ENCODE measurements at regions not wholly inside any gene's neighbourhood (a gene's known extent, or its start where the extent isn't known, plus 50 kb on each side); places are given as distances from the start of the nearest gene placed in this dataset.

DNA sequence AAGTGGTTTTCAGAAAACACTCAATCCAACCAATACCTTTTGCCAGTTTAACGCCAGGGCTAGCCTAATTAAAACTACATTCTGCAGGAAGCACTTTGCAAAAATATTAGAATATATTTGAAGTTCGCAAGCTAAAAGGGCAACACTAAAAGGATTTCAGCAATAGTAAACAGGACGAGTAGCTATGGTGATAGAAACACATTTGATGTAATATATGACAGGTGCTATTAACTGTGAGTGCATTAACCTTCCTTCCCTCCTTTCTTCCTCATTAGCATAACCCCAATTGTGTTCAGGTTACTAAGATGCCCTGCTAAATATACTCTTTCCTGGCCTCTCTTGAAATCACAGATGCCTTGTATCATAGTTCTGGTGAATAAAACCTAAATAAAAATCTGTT is 85.6 kb upstream of the TMCC3 start:
- ATAC-seq (no peak), DNase-seq (no peak)
- TF ChIP-seq, protein P1, sequence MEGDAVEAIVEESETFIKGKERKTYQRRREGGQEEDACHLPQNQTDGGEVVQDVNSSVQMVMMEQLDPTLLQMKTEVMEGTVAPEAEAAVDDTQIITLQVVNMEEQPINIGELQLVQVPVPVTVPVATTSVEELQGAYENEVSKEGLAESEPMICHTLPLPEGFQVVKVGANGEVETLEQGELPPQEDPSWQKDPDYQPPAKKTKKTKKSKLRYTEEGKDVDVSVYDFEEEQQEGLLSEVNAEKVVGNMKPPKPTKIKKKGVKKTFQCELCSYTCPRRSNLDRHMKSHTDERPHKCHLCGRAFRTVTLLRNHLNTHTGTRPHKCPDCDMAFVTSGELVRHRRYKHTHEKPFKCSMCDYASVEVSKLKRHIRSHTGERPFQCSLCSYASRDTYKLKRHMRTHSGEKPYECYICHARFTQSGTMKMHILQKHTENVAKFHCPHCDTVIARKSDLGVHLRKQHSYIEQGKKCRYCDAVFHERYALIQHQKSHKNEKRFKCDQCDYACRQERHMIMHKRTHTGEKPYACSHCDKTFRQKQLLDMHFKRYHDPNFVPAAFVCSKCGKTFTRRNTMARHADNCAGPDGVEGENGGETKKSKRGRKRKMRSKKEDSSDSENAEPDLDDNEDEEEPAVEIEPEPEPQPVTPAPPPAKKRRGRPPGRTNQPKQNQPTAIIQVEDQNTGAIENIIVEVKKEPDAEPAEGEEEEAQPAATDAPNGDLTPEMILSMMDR (IDR thresholded peaks at IDR 0.05): no peak
- no peak for TF ChIP-seq POLR2A (IDR thresholded peaks at IDR 0.05)
- Histone ChIP-seq H3K36me3 (no peaks in the 10 kb centered on the region), H3K4me3 (no peak overlapping the region), H3K9me3 (no peaks in the 10 kb centered on the region), H3K4me1 (no peaks in the 10 kb centered on the region), H3K27me3 (no peaks in the 10 kb centered on the region), H3K27ac (no peak overlapping the region)
- intact Hi-C loops (cut with DNase I): no loop called here
- 65% methylated on average over 3 of the region's 3 CpGs for WGBS (ENCODE audit: insufficient coverage, low coverage, low lambda C conversion rate, missing lambda C conversion rate)

DNA sequence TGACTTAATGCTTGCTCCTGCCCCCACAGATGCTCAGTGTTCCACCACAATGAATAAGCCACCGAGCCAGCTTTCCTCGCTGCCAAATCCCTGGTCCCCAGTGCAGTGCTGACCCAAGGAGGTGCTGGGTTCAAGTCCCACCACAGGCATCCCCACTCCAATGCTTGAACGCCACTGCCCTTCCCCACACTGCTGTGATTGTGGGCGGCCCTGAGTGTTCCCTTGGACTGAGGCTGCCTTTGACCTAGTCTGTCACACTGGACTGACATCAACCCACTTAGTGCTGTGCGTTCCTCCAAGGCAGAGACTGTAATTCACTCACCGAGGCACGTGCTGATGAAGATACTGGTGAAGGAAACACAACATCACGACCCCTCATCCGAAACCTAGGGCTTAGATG is 83.4 kb upstream of the TMCC3 start:
- no peak for DNase-seq
- no peaks in the 10 kb centered on the region for H3K9me3 ChIP-seq
- H3K4me1 ChIP-seq: no peaks in the 10 kb centered on the region
- no peaks in the 10 kb centered on the region for H3K27me3 ChIP-seq
- WGBS (ENCODE audit: insufficient coverage, low coverage, low lambda C conversion rate, missing lambda C conversion rate): 65% methylated on average over 5 of the region's 9 CpGs
- intact Hi-C loops (cut with DNase I): no loop called here
- TF ChIP-seq, protein P1 (IDR thresholded peaks at IDR 0.05): no peak
- no peak for ATAC-seq
- H3K4me3 ChIP-seq: no peak overlapping the region
- H3K36me3 ChIP-seq: no peaks in the 10 kb centered on the region
- H3K27ac ChIP-seq: no peak overlapping the region

DNA sequence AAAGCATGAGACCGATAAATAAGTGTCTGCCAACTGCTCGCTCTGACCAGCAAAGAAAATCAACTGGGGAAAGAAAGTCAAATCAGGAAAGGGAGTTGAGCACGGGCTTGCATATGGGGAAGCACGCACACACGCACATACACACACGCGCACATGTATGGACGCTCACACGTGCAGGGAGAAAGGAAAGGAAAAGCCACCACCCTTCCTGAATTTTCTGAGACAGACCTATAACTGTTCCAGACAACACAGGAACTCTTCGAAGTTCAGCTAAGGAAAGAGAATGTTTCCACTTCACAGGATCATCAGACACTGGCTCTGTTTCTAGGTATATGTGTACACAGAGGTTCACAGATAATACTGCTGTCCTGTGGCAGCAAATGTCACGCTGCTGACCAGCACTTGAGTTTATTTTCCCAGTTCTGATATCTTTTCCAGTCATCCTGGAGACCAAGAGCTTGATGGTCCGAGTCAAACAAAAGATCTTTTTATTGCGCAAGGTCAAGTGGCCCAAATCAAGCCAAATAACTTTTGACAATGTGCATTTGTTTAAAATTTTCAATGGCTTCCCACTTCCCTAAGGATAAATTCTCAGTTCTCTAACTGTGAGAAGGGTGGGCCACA is 82.1 kb upstream of the TMCC3 start:
- Histone ChIP-seq H3K4me3 (no peak overlapping the region), H3K27me3 (no peaks in the 10 kb centered on the region), H3K27ac (no peak overlapping the region), H3K4me1 (no peaks in the 10 kb centered on the region), H3K36me3 (no peaks in the 10 kb centered on the region), H3K9me3 (no peaks in the 10 kb centered on the region)
- intact Hi-C loops (cut with DNase I): no loop called here
- TF ChIP-seq POLR2A (IDR thresholded peaks at IDR 0.05): no peak
- TF ChIP-seq, protein P1 (IDR thresholded peaks at IDR 0.05): no peak
- ATAC-seq (peak in 1 of 4 donors; percentile 30), DNase-seq (no peak)
- 71% methylated on average over 12 of the region's 13 CpGs for WGBS (ENCODE audit: insufficient coverage, low coverage, low lambda C conversion rate, missing lambda C conversion rate)

DNA sequence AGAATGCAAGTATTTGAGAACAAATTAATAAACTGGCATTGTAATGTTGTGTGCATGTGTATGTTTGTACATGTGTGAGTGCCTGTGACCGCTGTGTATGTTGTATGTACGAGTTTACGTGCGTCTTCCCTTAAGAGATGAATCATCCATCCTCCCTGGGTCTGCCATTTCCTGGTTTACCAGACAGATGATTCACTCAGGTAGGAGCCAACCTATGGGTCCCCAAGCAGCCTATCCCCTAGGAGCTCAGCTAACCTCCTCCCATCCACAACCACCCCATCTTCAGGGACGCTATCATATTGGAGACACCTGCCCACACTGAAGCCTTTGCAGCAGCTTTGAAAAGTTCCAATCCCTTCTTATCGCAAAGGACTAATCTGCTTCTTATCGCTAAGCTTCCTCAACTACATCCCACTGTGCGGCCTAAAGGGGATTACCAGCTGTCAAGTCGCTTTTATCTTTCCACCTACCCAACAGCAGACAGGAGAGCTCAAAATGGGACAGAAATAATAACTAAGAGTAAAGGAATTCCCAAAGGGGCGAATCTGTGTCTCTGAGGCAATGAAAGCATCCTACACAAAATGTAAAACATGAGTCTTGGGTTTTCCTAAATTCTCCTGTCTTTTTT is 81.5 kb upstream of the TMCC3 start:
- H3K4me3 ChIP-seq: no peak overlapping the region
- H3K4me1 ChIP-seq: no peaks in the 10 kb centered on the region
- no peaks in the 10 kb centered on the region for H3K27me3 ChIP-seq
- H3K9me3 ChIP-seq: no peaks in the 10 kb centered on the region
- 68% methylated on average over 10 of the region's 10 CpGs for WGBS (ENCODE audit: insufficient coverage, low coverage, low lambda C conversion rate, missing lambda C conversion rate)
- no peaks in the 10 kb centered on the region for H3K36me3 ChIP-seq
- no peak for TF ChIP-seq POLR2A (IDR thresholded peaks at IDR 0.05)
- TF ChIP-seq, protein P1 (IDR thresholded peaks at IDR 0.05): no peak
- ATAC-seq (no peak), DNase-seq (no peak)
- H3K27ac ChIP-seq: no peak overlapping the region
- intact Hi-C loops (cut with DNase I): no loop called here
